Neutrophil (primary cell): ENCODE measurements at regions not wholly inside any gene's neighbourhood (a gene's known extent, or its start where the extent isn't known, plus 50 kb on each side); places are given as distances from the start of the nearest gene placed in this dataset.

ENCODE experiments used
- H3K27ac ChIP-seq: fragments of 200-600 bp; sonication (generic); 2 replicates; pipeline ENCODE4 v1.5.1; 2016; ENCODE audit warnings: mild to moderate bottlenecking, moderate library complexity
- H3K27me3 ChIP-seq: fragments of 200-600 bp; sonication (generic); 2 replicates; pipeline ENCODE4 v1.6.0; 2016; ENCODE audit warnings: mild to moderate bottlenecking
- H3K36me3 ChIP-seq: fragments of 200-600 bp; sonication (generic); 2 replicates; pipeline ENCODE4 v1.5.1; 2017
- H3K4me1 ChIP-seq, 2 experiments: fragments of 200-600 bp in 1 of 2; sonication (generic) in 1 of 2; 1 replicate in 1 of 2; 2 replicates in 1 of 2; pipeline versions ENCODE4 v1.5.1 to v1.6.1; 2013 to 2016; ENCODE audit warnings: low read depth in 1 of 2, low read length in 1 of 2, mild to moderate bottlenecking in 1 of 2, moderate library complexity in 1 of 2; ENCODE audit not compliant: control insufficient read depth in 1 of 2, insufficient read depth in 1 of 2
- H3K4me3 ChIP-seq, 2 experiments: fragments of 200-600 bp in 1 of 2; sonication (generic) in 1 of 2; 1 replicate in 1 of 2; 2 replicates in 1 of 2; pipeline ENCODE4 v1.5.1; 2013 to 2016; ENCODE audit warnings: low read depth in 1 of 2, low read length in 1 of 2, mild to moderate bottlenecking in 1 of 2, moderate library complexity in 1 of 2
- H3K9me3 ChIP-seq: fragments of 200-600 bp; sonication (generic); 2 replicates; pipeline ENCODE4 v1.5.1; 2016
- TF ChIP-seq, protein P1 (sequence below): fragments of 200-600 bp; sonication (generic); IDR thresholded peaks from 2 replicates; pipeline ENCODE4 v1.5.1; 2016; ENCODE audit warnings: antibody characterized with exemption

DNA sequence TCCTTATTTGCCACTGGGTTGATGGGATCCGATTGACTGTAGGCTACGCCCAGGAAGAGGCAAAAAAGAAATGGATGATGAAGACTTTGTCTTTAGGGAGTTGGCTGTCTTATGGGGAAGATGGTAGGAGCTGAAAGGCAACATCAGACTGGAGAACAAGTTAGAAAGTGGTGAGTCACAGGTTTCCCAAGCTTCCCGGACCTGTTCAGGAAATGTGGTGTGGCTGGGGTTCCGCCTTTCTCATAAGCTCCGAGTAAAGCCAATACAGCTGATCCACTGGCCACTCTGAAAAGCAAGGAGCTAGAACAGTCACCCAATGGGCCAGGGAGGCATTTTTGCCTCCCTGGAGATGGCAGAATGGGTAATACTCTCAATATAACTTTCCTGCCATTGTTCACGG, 194.5 kb downstream of the SNX19 start:
- H3K27me3 ChIP-seq: no peaks in the 10 kb centered on the region
- H3K36me3 ChIP-seq: no peaks in the 10 kb centered on the region
- no peak overlapping the region for H3K4me3 ChIP-seq
- no peak overlapping the region for H3K27ac ChIP-seq
- TF ChIP-seq, protein P1, sequence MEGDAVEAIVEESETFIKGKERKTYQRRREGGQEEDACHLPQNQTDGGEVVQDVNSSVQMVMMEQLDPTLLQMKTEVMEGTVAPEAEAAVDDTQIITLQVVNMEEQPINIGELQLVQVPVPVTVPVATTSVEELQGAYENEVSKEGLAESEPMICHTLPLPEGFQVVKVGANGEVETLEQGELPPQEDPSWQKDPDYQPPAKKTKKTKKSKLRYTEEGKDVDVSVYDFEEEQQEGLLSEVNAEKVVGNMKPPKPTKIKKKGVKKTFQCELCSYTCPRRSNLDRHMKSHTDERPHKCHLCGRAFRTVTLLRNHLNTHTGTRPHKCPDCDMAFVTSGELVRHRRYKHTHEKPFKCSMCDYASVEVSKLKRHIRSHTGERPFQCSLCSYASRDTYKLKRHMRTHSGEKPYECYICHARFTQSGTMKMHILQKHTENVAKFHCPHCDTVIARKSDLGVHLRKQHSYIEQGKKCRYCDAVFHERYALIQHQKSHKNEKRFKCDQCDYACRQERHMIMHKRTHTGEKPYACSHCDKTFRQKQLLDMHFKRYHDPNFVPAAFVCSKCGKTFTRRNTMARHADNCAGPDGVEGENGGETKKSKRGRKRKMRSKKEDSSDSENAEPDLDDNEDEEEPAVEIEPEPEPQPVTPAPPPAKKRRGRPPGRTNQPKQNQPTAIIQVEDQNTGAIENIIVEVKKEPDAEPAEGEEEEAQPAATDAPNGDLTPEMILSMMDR: no peak
- no peaks in the 10 kb centered on the region for H3K4me1 ChIP-seq
- no peaks in the 10 kb centered on the region for H3K9me3 ChIP-seq

DNA sequence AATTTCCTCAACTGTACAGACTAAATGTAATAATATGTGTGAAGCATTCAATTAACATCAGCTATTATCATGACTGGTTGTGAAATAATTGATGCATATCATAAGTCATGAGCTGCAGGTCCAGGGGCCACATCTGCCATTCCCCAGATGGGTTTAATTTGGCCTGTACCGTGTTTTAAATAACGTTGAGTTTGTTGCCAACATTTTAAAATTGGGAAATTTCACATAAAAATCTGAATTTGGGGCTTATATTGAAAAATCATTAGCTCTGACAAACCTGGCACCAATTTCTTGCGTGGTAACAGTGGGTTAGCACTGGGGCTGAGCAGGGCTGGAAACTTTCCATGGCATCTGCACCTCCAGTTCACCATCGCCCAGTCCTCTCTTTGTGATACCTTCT, 193.9 kb downstream of the SNX19 start:
- no peak overlapping the region for H3K4me3 ChIP-seq
- H3K27ac ChIP-seq: no peak overlapping the region
- TF ChIP-seq, protein P1: no peak
- H3K27me3 ChIP-seq: no peaks in the 10 kb centered on the region
- no peaks in the 10 kb centered on the region for H3K4me1 ChIP-seq
- no peaks in the 10 kb centered on the region for H3K9me3 ChIP-seq
- no peaks in the 10 kb centered on the region for H3K36me3 ChIP-seq

DNA sequence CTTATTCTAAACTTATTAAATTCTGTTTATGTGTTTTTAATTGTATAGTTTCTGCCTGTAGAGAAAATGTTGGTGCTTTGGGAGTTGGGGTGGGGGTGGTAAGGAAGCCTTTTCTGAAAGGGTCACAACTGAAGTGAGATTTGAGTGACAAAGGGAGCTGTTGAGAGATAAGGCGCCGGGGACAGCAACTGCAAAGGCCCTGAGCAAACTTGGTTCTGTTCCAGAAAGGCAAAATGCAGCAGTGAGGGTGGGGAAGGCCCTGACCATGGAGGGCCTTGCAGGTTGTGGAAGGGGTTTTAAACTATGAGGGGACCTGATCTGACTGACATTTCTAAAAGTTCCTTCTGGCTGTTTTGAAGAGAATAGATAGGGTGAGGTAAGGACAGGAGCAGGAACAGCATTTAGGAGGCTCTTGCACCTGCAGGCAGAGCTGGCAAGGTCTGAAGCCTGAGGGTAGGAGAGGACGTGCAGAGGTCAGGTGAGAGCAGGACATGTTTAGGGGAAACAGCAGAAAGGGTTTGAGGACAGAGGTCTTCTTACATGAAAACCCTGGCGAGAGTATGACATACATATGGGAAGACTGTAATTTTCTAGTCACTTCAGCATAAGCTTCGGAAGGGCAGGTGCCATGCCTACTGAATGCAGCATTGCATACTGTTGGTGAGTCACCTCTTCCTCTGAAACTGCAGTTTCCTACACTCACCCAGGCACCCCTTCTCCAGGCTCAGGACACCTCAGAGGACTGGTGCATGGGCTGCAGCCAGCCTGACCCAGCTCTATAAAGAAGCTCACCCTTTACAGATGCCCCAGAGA, 190.7 kb downstream of the SNX19 start:
- H3K4me1 ChIP-seq: no peaks in the 10 kb centered on the region
- TF ChIP-seq, protein P1: no peak
- no peaks in the 10 kb centered on the region for H3K9me3 ChIP-seq

DNA sequence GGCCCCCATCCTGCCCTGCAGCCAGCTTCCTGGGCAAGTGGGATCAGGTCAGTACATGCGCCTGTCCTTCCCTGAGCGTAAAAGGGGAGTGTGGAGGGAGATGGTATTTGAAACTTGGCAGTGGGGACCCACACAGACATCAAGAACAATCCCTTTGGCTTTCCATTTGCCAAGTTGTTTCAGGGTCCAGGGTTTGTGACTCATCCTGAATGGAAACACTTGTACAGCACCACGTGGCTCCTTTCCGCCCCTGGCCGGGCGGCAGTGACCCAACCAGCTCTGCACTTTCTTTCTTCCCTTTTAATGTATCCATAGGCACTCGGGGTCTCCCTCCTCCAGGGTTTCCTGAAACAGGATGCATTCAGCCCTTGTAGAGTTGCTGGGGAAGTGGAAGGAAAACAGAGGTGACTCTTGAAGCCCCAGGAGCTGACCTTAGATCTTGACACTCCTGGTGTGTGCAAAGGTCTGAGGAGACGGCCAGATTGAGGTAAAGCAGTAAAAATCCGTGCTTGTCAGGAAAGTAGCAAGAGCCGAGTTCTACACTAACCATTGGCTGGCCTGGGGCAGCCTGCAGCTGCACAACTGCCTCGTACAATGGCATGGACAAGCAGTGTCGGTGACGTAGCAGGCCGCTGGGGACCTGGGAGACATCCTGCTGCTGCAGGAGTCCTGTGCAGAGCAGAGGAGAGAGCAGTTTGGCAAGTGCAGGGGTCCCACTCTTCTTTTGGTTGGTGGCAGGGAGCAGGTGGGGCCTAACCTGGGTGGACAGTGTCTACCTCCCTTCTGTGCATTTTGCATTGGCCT, 189.8 kb downstream of the SNX19 start:
- no peaks in the 10 kb centered on the region for H3K4me1 ChIP-seq
- TF ChIP-seq, protein P1: no peak
- no peaks in the 10 kb centered on the region for H3K9me3 ChIP-seq
- H3K27me3 ChIP-seq: no peaks in the 10 kb centered on the region
- H3K4me3 ChIP-seq: no peak overlapping the region
- H3K27ac ChIP-seq: no peak overlapping the region
- H3K36me3 ChIP-seq: no peaks in the 10 kb centered on the region

More for the DNA sequence above, 190.7 kb downstream of the SNX19 start:
- H3K27ac ChIP-seq: no peak overlapping the region
- no peak overlapping the region for H3K4me3 ChIP-seq
- no peaks in the 10 kb centered on the region for H3K27me3 ChIP-seq
- no peaks in the 10 kb centered on the region for H3K36me3 ChIP-seq

DNA sequence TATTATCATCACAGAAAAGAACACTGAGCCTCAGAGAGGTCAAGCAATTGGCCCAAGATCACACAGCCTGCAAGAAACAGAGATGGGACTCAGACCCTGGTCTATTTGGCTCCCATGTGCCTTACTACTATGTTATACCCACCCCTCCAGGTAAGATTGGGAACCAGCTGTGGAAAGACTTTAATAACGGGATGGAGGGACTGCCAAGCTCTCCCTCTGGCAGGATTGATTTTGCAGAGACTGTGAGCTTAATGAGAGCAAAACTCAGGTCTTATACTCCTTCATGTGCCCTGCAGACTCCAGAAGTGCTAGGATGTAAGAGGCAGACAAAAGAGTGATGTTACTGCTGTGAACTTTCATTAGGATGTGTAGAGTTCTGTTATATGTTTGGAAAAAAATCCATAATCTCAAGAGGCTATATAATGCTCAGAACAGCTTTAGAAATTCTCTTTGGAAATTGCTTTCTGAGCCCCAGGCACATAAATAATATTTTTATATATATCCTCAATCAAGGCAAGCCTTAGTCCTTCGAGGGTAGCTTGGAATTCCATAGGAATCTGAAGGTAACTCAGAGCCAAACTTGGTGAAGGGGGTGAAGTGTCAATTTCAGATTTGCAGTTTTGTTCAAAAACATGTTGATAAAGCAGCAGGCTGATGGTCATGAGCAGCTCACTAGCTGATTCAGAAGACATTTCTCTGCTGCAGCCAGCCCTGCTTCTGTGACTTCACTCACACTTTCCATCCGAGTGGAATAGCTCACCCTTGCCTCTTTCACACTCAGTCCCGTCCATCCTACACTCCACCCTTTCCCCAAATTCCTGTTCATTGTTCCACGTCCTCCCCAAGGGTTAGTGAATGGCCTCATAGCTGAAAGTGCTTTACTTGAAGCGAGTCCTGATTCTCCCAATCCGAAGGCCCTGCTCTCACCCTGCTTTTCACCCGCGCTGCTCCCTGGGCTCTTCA, 188.8 kb downstream of the SNX19 start:
- H3K9me3 ChIP-seq: no peaks in the 10 kb centered on the region
- H3K27ac ChIP-seq: no peak overlapping the region
- H3K4me3 ChIP-seq: no peak overlapping the region
- no peaks in the 10 kb centered on the region for H3K4me1 ChIP-seq
- TF ChIP-seq, protein P1: no peak
- H3K36me3 ChIP-seq: no peaks in the 10 kb centered on the region
- no peaks in the 10 kb centered on the region for H3K27me3 ChIP-seq
